ENCODE measurements at regions not wholly inside any gene's neighbourhood (a gene's known extent, or its start where the extent isn't known, plus 50 kb on each side); places are given as distances from the start of the nearest gene placed in this dataset.
"Not testable (repeated sequence)": the region's sequence is repeated elsewhere in the genome, so short reads cannot be mapped to it uniquely, and the experiment has no call there.

DNA sequence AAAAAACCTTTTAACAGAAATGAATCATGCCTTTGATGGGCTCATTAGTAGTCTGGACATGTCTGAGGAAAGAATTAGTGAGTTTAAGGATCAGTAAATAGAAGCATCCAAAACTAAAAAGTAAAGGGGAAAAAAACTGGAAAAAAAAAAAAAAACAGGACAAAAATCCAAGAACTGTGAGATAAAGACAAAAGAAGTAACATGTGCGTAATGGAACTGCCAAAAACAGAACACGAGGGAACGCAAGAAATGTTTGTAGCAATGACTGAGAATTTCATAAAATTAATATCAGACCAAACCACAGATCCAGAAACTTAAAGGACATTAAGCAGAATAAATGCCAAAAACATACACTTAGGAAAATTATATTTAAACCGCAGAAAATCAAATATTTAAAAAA is 77.4 kb downstream of the MS4A13 start:
- DNase-seq (no peak), ATAC-seq (no peak)
- intact Hi-C loops (cut with DNase I, micrococcal nuclease) = no loop called here
- no peaks in the 10 kb centered on the region for H3K4me1 ChIP-seq (ENCODE audit: low read depth)
- no peaks in the 10 kb centered on the region for H3K9me3 ChIP-seq
- no peaks in the 10 kb centered on the region for H3K36me3 ChIP-seq (ENCODE audit: low read depth)
- no peak overlapping the region for H3K4me3 ChIP-seq
- TF ChIP-seq, protein P1, sequence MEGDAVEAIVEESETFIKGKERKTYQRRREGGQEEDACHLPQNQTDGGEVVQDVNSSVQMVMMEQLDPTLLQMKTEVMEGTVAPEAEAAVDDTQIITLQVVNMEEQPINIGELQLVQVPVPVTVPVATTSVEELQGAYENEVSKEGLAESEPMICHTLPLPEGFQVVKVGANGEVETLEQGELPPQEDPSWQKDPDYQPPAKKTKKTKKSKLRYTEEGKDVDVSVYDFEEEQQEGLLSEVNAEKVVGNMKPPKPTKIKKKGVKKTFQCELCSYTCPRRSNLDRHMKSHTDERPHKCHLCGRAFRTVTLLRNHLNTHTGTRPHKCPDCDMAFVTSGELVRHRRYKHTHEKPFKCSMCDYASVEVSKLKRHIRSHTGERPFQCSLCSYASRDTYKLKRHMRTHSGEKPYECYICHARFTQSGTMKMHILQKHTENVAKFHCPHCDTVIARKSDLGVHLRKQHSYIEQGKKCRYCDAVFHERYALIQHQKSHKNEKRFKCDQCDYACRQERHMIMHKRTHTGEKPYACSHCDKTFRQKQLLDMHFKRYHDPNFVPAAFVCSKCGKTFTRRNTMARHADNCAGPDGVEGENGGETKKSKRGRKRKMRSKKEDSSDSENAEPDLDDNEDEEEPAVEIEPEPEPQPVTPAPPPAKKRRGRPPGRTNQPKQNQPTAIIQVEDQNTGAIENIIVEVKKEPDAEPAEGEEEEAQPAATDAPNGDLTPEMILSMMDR (IDR thresholded peaks at IDR 0.05) = no peak

DNA sequence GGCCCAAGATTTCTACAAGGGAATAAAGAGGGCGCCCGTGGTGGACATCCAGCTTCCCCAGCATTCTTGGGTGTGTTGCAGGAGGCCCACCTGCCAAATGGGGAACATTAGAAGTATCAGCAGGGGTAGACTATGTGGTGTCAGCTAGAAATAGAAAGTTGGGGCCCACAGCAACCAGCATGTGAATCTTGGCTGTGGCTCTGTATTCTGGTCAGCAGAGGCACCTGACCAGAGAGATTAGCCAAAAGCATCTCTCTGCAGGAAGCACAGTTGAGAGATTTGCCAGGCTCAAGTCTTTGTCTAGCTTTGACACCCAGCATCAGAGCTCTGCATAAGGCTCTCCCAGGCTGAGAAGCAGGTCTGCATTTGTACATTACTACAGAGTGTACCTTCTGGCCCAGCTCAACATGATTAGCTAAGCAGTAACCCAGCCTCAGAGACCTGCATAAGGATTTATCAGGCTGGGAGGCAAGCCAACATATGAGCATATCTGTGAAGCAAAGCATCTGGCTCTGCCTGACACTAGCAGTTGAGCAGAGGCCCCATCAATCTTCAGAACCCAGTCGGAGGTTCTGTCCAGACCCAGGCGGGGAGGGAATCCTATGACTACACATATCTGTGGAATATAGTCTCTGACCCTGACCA is 79.9 kb downstream of the MS4A13 start:
- DNase-seq (no peak), ATAC-seq (no peak)
- H3K9me3 ChIP-seq = no peaks in the 10 kb centered on the region
- no peaks in the 10 kb centered on the region for H3K36me3 ChIP-seq (ENCODE audit: low read depth)
- H3K4me3 ChIP-seq = no peak overlapping the region
- H3K4me1 ChIP-seq (ENCODE audit: low read depth) = no peaks in the 10 kb centered on the region
- intact Hi-C loops (cut with DNase I, micrococcal nuclease) = no loop called here
- TF ChIP-seq, protein P1 (IDR thresholded peaks at IDR 0.05) = no peak

DNA sequence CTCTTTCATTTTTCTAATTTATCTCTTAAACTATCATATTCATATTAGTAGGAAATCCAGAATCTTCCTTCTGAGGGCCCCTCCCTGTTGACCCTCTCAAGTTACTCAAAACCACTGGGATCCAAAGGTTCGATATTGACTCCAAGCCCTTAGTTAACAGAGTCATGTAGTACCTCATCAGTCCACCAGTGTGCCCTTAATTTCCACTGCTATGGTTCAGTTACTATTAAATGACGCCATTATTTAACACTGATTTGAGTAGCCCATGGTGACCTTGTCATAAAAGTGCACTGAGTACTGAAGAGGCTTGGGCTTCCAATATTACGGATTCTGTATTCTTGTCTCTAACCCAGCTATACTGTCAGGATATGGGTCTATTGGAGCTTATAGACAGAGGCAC is 91.9 kb upstream of the MS4A8 start:
- H3K4me1 ChIP-seq (ENCODE audit: low read depth) = no peaks in the 10 kb centered on the region
- DNase-seq (no peak), ATAC-seq (no peak)
- intact Hi-C loops (cut with DNase I, micrococcal nuclease) = no loop called here
- no peaks in the 10 kb centered on the region for H3K36me3 ChIP-seq (ENCODE audit: low read depth)
- no peak overlapping the region for H3K4me3 ChIP-seq
- TF ChIP-seq, protein P1 (IDR thresholded peaks at IDR 0.05) = no peak
- H3K9me3 ChIP-seq = no peaks in the 10 kb centered on the region

DNA sequence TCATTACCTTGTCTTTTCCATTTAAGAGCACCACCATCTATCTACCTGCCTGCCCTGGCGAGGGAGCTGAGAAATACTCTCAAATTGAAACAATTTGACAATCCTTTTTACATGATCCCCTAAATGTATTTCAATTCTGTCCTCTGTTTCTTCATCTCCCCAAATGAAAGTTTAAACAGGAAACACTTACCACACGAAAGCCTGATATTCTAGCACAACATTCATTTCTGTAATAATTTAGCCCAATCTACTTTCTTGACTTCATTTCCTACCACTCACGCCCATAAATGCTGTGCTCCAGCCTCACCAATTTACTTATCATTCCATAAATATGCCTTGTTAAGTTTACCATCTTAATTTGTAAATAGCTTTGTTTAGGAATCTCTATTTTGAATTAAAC is 89.8 kb upstream of the MS4A8 start:
- DNase-seq (no peak), ATAC-seq (no peak)
- H3K9me3 ChIP-seq = no peaks in the 10 kb centered on the region
- TF ChIP-seq, protein P1 (IDR thresholded peaks at IDR 0.05) = no peak
- H3K4me3 ChIP-seq = no peak overlapping the region
- intact Hi-C loops (cut with DNase I, micrococcal nuclease) = no loop called here
- no peaks in the 10 kb centered on the region for H3K36me3 ChIP-seq (ENCODE audit: low read depth)
- no peaks in the 10 kb centered on the region for H3K4me1 ChIP-seq (ENCODE audit: low read depth)

DNA sequence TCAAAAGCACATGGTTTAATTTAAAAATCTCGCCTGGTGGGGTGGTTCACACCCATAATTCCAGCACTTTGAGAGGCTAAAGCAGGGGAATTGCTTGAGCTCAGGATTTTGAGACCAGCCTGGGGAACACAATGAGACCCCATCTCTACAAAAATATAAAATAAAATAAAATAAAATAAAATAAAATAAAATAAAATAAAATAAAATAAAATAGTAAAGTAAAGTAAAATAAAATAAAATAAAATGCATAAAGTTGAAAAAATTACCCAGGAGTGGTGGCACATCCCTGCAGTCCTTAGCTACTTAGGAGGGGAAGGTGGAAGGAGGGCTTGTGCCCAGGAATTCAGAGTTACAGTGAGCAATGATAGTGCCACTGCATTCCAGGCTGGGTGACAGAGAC is 88.7 kb upstream of the MS4A8 start:
- H3K9me3 ChIP-seq = no peaks in the 10 kb centered on the region
- no peak for DNase-seq
- no peaks in the 10 kb centered on the region for H3K36me3 ChIP-seq (ENCODE audit: low read depth)
- intact Hi-C loops (cut with DNase I, micrococcal nuclease) = no loop called here
- no peaks in the 10 kb centered on the region for H3K4me1 ChIP-seq (ENCODE audit: low read depth)
- TF ChIP-seq, protein P1 (IDR thresholded peaks at IDR 0.05) = no peak
- ATAC-seq = no peak
- H3K4me3 ChIP-seq = no peak overlapping the region

DNA sequence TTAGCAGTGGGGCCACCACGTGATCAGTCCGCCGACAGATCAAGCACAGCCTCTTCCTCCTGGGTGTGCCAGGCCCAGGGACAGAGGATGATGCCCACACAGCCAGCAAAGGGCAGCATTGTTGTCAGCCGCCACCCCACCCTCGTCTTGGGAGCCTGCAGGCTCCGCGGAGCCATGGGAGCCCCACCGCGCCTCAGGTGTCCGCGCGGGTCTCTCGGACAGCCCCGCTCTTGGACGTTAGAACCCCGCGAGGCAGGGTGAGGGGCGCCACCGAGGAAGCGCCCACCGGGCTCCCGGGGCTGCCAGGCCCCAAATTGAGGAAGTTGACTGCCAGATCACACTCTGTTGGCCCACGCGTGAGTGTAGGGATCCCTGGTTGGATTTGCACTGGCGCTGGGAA is 83.9 kb upstream of the MS4A8 start:
- no peaks in the 10 kb centered on the region for H3K36me3 ChIP-seq (ENCODE audit: low read depth)
- intact Hi-C loops (cut with DNase I, micrococcal nuclease) = no loop called here
- ATAC-seq (no peak), DNase-seq (no peak)
- H3K9me3 ChIP-seq = no peaks in the 10 kb centered on the region
- no peaks in the 10 kb centered on the region for H3K4me1 ChIP-seq (ENCODE audit: low read depth)
- no peak overlapping the region for H3K4me3 ChIP-seq
- TF ChIP-seq, protein P1 (IDR thresholded peaks at IDR 0.05) = no peak

DNA sequence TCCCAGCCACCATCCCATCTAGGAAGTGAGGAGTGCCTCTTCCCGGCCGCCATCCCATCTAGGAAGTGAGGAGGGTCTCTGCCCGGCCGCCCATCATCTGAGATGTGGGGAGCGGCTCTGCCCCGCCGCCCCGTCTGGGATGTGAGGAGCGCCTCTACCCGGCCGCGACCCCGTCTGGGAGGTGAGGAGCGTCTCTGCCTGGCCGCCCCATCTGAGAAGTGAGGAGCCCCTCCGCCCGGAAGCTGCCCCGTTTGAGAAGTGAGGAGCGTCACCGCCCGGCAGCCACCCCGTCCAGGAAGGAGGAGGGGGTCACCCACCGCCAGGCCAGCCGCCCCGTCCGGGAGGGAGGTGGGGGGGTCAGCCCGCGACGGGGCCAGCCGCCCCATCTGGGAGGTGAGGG is 77.5 kb upstream of the MS4A8 start:
- ATAC-seq; H3K4me3 ChIP-seq; DNase-seq; intact Hi-C loops (cut with DNase I, micrococcal nuclease); H3K4me1 ChIP-seq (ENCODE audit: low read depth); H3K36me3 ChIP-seq (ENCODE audit: low read depth); H3K9me3 ChIP-seq: not testable (repeated sequence)

DNA sequence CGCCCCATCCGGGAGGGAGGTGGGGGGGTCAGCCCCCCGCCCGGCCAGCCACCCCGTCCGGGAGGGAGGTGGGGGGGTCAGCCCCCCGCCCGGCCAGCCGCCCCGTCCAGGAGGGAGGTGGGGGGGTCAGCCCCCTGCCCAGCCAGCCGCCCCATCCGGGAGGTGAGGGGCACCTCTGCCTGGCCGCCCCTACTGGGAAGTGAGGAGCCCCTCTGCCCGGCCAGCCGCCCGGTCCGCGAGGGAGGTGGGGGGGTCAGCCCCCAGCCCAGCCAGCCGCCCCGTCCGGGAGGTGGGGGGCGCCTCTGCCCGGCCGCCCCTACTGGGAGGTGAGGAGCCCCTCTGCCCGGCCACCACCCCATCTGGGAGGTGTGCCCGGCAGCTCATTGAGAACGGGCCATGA is 76.6 kb upstream of the MS4A8 start:
- H3K4me1 ChIP-seq (ENCODE audit: low read depth); H3K4me3 ChIP-seq; ATAC-seq; H3K9me3 ChIP-seq; H3K36me3 ChIP-seq (ENCODE audit: low read depth); intact Hi-C loops (cut with DNase I, micrococcal nuclease); DNase-seq: not testable (repeated sequence)
